B cell (primary cell): ENCODE measurements at regions not wholly inside any gene's neighbourhood (a gene's known extent, or its start where the extent isn't known, plus 50 kb on each side); places are given as distances from the start of the nearest gene placed in this dataset.

Source experiments
- ATAC-seq: fragments of 200-7000 bp; cut with Tn5 transposase; one replicate; pipeline ENCODE4 v1.10.0; 2021; ENCODE audit warnings: low read depth, mild to moderate bottlenecking, moderate number of reproducible peaks, moderate library complexity
- CTCF ChIA-PET: fragments of 350-600 bp; sonication (Branson Sonifier 250); formaldehyde crosslinking; loops from one replicate; lab custom pipeline; 2021; ENCODE audit warnings: antibody characterized with exemption, inconsistent platforms; lab: Charles Lee
- POLR2A ChIA-PET: fragments of 350-600 bp; sonication (Branson Sonifier 250); formaldehyde crosslinking; loops from one replicate; lab custom pipeline; 2021; ENCODE audit warnings: antibody characterized with exemption; lab: Charles Lee
- DNase-seq: peaks from one replicate; pipeline ENCODE4 v3.0.0; 2013
- H2AFZ ChIP-seq: 2 replicates; pipeline ENCODE4 v1.6.1; 2012; ENCODE audit warnings: mild to moderate bottlenecking, low read depth, low read length; ENCODE audit not compliant: insufficient read depth, poor library complexity, severe bottlenecking
- H3K27ac ChIP-seq, 2 donors: 1 replicate in 1 of 2; 2 replicates in 1 of 2; pipeline ENCODE4 v1.5.1; 2012 to 2013; ENCODE audit warnings: low read length in 2 of 2, mild to moderate bottlenecking in 2 of 2, moderate library complexity in 1 of 2
- H3K27me3 ChIP-seq, 4 experiments: fragments of 200-600 bp in 1 of 4; sonication (generic) in 1 of 4; replicated peaks in 1 of 4; 1 replicate in 2 of 4; 2 replicates in 2 of 4; pipeline versions ENCODE4 v1.6.1 to v1.7.0; 2013 to 2016; ENCODE audit warnings: low read length in 3 of 4, mild to moderate bottlenecking in 2 of 4, mixed read lengths in 1 of 4, moderate library complexity in 1 of 4; ENCODE audit not compliant: insufficient read depth in 4 of 4, control insufficient read depth in 3 of 4; ENCODE audit errors: control extremely low read depth in 1 of 4
- H3K36me3 ChIP-seq, 2 experiments: replicated peaks in 1 of 2; 1 replicate in 1 of 2; 2 replicates in 1 of 2; pipeline versions ENCODE4 v1.6.1 to v1.7.1; 2013; ENCODE audit warnings: low read length in 1 of 2; ENCODE audit not compliant: insufficient read depth in 2 of 2, control insufficient read depth in 1 of 2; ENCODE audit errors: control extremely low read depth in 1 of 2, extremely low read depth in 1 of 2
- H3K4me1 ChIP-seq, 2 donors: fragments of 200-600 bp in 1 of 2; sonication (generic) in 1 of 2; 1 replicate in 1 of 2; 2 replicates in 1 of 2; pipeline versions ENCODE4 v1.5.1 to v1.6.1; 2013 to 2017; ENCODE audit warnings: low read length in 2 of 2; ENCODE audit not compliant: control insufficient read depth in 2 of 2, insufficient read depth in 2 of 2
- H3K4me2 ChIP-seq: replicated peaks from 2 replicates; pipeline ENCODE3; 2012; ENCODE audit warnings: mild to moderate bottlenecking, low read depth, low read length; ENCODE audit not compliant: poor library complexity, severe bottlenecking
- H3K4me3 ChIP-seq, 5 experiments: fragments of 200-600 bp in 1 of 5; sonication (generic) in 1 of 5; 1 replicate in 3 of 5; 2 replicates in 2 of 5; pipeline versions ENCODE4 v1.5.1 to v1.7.0; 2011 to 2016; ENCODE audit warnings: low read length in 4 of 5, mild to moderate bottlenecking in 4 of 5, low read depth in 2 of 5, control low read depth in 1 of 5, moderate library complexity in 1 of 5; ENCODE audit not compliant: insufficient read depth in 1 of 5; ENCODE audit errors: control extremely low read depth in 1 of 5, extremely low read depth in 1 of 5
- H3K79me2 ChIP-seq: fragments of 200-600 bp; sonication (generic); one replicate; pipeline ENCODE4 v1.6.0; 2016; ENCODE audit warnings: low read length; ENCODE audit not compliant: control insufficient read depth, insufficient read depth
- H3K9ac ChIP-seq: fragments of 200-600 bp; sonication (generic); 2 replicates; pipeline ENCODE4 v1.6.1; 2017; ENCODE audit warnings: mild to moderate bottlenecking, low read length, moderate library complexity
- H3K9me3 ChIP-seq, 3 donors: one replicate each; pipeline versions ENCODE4 v1.6.1 to v1.7.1; 2013; ENCODE audit warnings: low read length in 2 of 3; ENCODE audit not compliant: control insufficient read depth in 2 of 3, insufficient read depth in 1 of 3; ENCODE audit errors: control extremely low read depth in 1 of 3
- H4K20me1 ChIP-seq: 2 replicates; pipeline ENCODE4 v1.6.0; 2012; ENCODE audit warnings: mild to moderate bottlenecking, low read length; ENCODE audit not compliant: insufficient read depth, control insufficient read depth, poor library complexity, severe bottlenecking
- H3K27ac Mint-ChIP-seq: one replicate; pipeline ENCODE4 v1.8.0; 2021; ENCODE audit warnings: mixed read lengths
- H3K27me3 Mint-ChIP-seq: one replicate; pipeline ENCODE4 v1.8.0; 2021; ENCODE audit warnings: mixed read lengths
- H3K4me1 Mint-ChIP-seq: one replicate; pipeline ENCODE4 v1.8.0; 2021; ENCODE audit warnings: mixed read lengths
- H3K4me3 Mint-ChIP-seq: one replicate; pipeline ENCODE4 v1.8.0; 2021; ENCODE audit warnings: mixed read lengths
- H3K9me3 Mint-ChIP-seq: one replicate; pipeline ENCODE4 v1.8.0; 2022; ENCODE audit warnings: mixed read lengths; ENCODE audit not compliant: insufficient read depth
- EZH2 ChIP-seq: IDR thresholded peaks from 2 replicates; pipeline ENCODE4 v1.6.1; 2012; ENCODE audit warnings: borderline replicate concordance, low read depth, mild to moderate bottlenecking, moderate library complexity, low read length; ENCODE audit not compliant: insufficient read depth, poor library complexity, severe bottlenecking
- WGBS: methylation state at CpG from one replicate; pipeline ENCODE4 v1.1.5; 2013; ENCODE audit warnings: missing lambda C conversion rate; ENCODE audit not compliant: insufficient coverage; 5-methylcytosine and 5-hydroxymethylcytosine counted together
- intact Hi-C: fragments of 100-400 bp; cut with micrococcal nuclease; formaldehyde crosslinking; loops from one replicate; pipeline ENCODE4 v1.10.0; 2022
- TF ChIP-seq, protein P1 (sequence below): fragments of 200-600 bp; IDR thresholded peaks from one replicate; pipeline ENCODE4 v1.8.0; 2022; ENCODE audit warnings: antibody characterized with exemption, mild to moderate bottlenecking

GRCh38 chr10:10294881-10295529, 722.7 kb upstream of the CELF2 start:
- Mint-ChIP-seq H3K27me3 (no peaks in the 10 kb centered on the region), H3K4me3 (no peak overlapping the region), H3K9me3 (no peaks in the 10 kb centered on the region), H3K27ac (no peak overlapping the region), H3K4me1 (no peaks in the 10 kb centered on the region)
- H3K9me3 ChIP-seq = peaks cover 0 to 6% (median 0%) of the 10 kb centered on the region in 3 donors
- ChIA-PET CTCF (no interaction called here), POLR2A (no interaction called here)
- H3K36me3 ChIP-seq = no peaks in the 10 kb centered on the region
- no peaks in the 10 kb centered on the region for H3K4me1 ChIP-seq
- no peaks in the 10 kb centered on the region for H3K27me3 ChIP-seq
- no peak overlapping the region for H3K4me2 ChIP-seq
- H3K79me2 ChIP-seq = no peaks in the 10 kb centered on the region
- intact Hi-C loops = no loop called here
- ATAC-seq (no peak), DNase-seq (no peak)
- TF ChIP-seq, protein P1, sequence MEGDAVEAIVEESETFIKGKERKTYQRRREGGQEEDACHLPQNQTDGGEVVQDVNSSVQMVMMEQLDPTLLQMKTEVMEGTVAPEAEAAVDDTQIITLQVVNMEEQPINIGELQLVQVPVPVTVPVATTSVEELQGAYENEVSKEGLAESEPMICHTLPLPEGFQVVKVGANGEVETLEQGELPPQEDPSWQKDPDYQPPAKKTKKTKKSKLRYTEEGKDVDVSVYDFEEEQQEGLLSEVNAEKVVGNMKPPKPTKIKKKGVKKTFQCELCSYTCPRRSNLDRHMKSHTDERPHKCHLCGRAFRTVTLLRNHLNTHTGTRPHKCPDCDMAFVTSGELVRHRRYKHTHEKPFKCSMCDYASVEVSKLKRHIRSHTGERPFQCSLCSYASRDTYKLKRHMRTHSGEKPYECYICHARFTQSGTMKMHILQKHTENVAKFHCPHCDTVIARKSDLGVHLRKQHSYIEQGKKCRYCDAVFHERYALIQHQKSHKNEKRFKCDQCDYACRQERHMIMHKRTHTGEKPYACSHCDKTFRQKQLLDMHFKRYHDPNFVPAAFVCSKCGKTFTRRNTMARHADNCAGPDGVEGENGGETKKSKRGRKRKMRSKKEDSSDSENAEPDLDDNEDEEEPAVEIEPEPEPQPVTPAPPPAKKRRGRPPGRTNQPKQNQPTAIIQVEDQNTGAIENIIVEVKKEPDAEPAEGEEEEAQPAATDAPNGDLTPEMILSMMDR = no peak
- TF ChIP-seq EZH2 = no peak
- H2AFZ ChIP-seq = no peak overlapping the region
- no peak overlapping the region for H3K4me3 ChIP-seq
- H3K27ac ChIP-seq = no peak overlapping the region
- 91% methylated on average over 24 of the region's 29 CpGs for whole genome bisulfite sequencing
- no peak overlapping the region for H3K9ac ChIP-seq
- H4K20me1 ChIP-seq = no peaks in the 10 kb centered on the region

GRCh38 chr10:10295537-10295936, 722.1 kb upstream of the CELF2 start:
- Histone ChIP-seq H3K9ac (no peak overlapping the region), H2AFZ (no peak overlapping the region), H3K27ac (no peak overlapping the region), H3K4me2 (no peak overlapping the region), H3K27me3 (no peaks in the 10 kb centered on the region), H3K4me1 (no peaks in the 10 kb centered on the region), H3K9me3 (peaks cover 0 to 6% (median 0%) of the 10 kb centered on the region in 3 donors), H4K20me1 (no peaks in the 10 kb centered on the region), H3K4me3 (no peak overlapping the region), H3K36me3 (no peaks in the 10 kb centered on the region), H3K79me2 (no peaks in the 10 kb centered on the region)
- Mint-ChIP-seq H3K4me1 (no peaks in the 10 kb centered on the region), H3K4me3 (no peak overlapping the region), H3K27ac (no peak overlapping the region), H3K27me3 (no peaks in the 10 kb centered on the region), H3K9me3 (no peaks in the 10 kb centered on the region)
- no peak for ATAC-seq
- TF ChIP-seq, protein P1 = no peak
- TF ChIP-seq EZH2 = no peak
- no peak for DNase-seq
- ChIA-PET CTCF (no interaction called here), POLR2A (no interaction called here)
- intact Hi-C loops = no loop called here
- whole genome bisulfite sequencing = 100% methylated on average over 3 of the region's 10 CpGs
